Stimulated activated CD4-positive, alpha-beta T cell treated with anti-CD3 and anti-CD28 coated beads, Interleukin-1b, Interleukin-23, amount 100 ng/mL, for 1 hour (primary cell): ENCODE measurements at regions not wholly inside any gene's neighbourhood (a gene's known extent, or its start where the extent isn't known, plus 50 kb on each side); places are given as distances from the start of the nearest gene placed in this dataset.
"Not testable (repeated sequence)": the region's sequence is repeated elsewhere in the genome, so short reads cannot be mapped to it uniquely, and the experiment has no call there.

ENCODE experiments used
- DNase-seq, 2 donors: peaks; one replicate each; pipeline ENCODE4 v3.0.0-alpha.2; 2020; ENCODE audit warnings: low read depth in 2 of 2

DNA sequence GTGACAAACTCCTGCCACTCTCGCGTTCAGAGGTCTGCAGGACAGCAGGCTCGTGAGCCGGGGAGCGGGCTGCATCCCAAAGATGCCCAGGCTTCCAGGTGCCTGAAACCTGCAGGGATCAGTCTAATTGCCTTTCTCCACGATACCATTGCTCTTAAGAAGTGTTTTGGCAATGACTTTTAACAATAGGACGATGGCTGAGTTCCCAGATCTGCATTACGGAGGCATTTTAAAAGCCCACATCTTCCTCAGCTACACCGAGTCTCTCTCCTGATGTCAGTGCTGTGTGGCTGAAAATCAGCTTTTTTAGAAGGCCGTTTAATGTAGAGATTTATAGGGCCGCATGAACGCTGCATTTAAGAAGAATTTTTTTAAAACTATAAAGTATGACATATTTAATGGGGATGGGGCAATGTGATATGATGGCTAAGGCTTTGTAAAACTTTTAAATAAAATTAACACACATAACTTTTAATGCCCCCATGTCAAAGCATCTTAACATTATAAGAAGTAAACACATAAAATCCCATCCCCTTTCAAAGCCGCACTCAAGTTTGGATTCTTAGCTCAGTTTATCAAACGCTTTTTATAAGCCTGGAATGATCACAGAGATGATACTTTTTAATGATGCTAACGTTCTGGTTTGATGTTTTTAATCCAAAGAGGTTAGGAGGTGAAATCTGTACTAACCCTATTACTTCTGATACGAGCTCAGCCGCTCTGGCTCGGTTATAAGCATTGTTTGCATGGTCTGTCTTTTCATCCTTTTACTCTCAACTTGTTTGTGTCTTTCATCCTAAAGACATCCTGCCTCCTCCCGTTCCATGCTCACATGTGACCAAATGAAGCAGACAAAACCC, 386.0 kb downstream of the SMOC2 start:
- DNase-seq: no peak

DNA sequence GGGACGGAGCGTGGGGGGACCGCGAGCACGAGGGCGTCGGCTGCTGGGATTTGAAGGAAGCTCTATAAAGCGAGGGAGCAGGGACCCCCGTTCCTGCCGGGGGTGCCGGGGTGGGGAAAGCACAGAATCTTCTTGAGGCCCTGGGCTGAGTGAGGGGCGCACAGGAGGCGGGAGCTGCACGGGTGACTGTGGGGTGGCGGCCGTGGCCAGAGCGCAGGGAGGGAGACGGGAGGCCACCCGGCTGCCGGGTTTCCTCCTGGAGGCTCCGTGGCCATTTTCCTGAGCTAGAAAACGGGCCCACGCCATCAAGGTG, 385.1 kb downstream of the SMOC2 start:
- no peak for DNase-seq

DNA sequence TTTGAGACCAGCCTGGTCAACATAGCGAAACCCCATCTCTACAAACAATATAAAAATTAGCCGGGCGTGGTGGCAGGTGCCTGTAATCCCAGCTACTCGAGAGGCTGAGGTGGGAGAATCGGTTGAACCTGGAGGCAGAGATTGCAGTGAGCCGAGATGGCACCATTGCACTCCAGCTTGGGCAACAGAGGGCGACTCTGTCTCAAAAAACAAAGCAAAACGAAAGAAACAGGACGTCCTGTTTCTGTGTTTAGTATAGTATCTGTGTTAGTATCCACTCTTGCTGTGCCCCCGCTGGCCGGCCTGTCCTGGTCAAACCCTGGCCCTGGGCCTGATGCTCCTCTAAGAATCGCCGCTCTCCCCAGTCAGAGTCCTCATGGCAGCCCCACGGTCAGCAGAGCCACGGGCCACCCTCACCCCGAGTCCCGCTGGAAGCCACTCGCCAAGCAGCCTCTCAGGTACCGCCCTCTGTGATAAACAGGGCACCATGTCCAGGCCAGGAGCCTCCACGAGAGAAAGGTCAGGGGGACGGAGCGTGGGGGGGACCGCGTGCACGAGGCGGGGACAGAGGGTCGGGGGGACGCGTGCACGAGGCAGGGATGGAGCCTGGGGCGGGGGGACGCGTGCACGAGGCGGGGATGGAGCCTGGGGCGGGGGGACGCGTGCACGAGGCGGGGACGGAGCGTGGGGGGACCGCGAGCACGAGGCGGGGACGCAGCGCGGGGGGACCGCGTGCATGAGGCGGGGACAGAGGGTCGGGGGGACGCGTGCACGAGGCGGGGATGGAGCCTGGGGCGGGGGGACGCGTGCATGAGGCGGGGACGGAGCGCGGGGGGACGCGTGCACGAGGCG, 384.5 kb downstream of the SMOC2 start:
- no peak for DNase-seq

DNA sequence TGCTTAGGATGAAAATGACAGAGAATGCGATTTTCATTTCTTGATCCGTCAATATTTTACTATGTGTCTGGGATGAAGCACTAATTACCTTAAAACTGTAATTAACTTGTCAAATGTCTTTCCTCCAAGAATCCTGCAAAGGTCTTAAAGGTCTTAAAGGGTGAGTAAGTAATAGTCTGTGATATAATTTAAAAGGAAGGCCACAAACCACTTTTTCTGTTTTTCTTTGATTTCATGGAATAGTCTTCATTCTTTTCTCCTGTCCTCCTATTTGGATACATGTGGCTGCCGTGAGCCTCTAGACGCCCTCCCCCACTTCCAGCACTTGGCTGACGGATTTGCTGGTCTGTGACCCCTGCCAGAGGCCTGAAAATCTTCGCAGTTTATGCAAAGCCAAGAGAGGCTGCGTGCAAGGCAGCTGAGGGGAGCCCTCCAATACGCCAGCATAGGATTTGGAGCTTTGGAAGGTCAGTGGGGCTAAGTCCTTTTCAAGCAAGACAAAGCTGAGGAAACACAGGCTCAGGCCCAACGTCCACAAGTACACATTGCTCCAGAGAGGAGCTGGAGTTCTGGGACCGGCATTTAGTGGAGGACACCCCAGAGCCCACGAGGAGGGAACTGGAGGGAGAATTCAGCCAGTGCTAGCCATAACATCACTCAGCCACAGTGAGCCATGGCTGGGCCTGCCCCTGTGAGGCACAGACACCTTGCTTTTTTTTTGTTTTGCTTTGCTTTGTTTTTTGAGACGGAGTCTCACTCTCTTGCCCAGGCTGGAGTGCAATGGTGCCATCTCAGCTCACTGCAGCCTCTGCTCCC, 382.6 kb downstream of the SMOC2 start:
- DNase-seq: no peak

DNA sequence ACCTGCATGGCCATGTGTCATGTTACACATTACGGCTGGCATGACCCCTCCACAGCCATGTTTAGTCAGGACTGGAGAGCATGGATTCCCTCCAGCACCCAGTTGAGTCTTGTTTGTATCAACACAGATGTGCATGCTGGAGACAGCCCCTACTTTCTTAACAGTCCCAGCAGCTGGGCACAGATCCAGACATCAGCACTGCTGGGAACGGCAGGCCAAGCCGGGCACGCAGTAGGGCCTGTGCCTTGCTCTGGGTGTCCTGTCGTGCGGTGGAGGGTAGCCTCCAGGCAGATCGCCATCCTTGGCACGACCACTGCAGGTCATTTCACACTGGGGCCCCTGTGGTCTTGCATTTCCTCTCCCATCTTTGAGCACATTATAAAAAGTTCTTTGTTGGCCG, 381.4 kb downstream of the SMOC2 start:
- DNase-seq: no peak

DNA sequence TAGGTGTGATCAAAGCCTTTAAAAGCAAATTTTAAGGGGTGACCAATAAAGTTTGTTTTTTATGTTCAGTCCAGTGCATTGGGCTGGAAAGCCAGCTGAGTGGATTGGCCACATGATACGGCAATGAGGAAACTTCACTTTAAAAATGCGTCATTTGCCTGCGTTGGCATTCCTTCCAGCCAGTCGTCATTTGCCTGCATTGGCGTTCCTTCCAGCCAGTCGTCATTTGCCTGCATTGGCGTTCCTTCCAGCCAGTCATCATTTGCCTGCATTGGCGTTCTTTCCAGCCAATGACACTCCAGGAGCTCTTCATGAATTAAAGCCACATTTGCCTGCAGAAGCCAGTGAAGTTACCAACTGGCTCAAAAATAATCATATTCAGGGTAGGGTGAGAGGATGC, 378.6 kb downstream of the SMOC2 start:
- DNase-seq: no peak

DNA sequence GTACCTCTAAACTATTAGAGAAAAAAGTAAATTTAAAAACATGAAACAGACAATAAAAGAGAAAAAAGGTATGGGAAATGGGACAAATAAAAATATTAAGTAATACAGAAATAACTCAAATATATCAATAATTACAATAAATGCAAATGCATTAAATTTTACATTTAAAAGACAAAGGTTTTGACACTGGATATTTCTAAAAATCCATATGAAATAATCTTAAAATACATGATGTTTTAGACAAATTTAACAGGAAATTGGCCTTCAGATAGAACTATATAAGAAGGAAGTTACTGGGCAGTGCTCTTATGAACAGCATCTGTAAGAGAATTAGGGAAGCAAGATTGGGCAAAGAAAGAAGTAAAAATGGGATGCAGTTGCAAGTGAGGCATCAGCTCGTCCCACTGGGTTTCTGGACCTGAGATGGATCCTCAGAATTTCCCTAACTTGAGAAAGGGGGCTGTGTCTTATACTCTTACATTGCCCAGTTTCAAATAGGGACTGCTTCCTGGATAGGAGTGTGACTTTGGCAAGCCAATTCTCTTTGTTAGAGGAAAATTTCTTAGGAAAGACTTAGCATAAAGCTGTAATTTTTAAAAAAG, 376.7 kb downstream of the SMOC2 start:
- no peak for DNase-seq

DNA sequence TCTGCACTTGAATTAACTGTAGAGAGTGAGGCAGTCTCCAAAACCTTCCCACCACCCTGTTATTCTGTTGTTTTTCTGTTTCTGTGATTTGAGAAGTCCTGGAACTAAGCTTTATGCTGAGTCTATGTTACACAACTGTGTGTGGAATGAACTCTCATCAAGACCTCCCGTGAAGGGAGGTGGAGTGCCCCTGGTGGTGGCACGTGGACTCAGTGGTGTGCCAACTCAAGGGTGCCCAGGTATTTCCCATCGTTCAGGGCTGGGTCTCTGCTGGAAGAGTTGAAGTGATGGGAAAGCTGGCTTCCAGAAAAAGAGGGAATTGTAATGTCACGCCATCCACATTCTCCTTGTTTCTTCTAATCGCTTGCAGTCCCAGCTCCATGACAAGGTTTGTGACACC, 374.2 kb downstream of the SMOC2 start:
- DNase-seq: no peak

DNA sequence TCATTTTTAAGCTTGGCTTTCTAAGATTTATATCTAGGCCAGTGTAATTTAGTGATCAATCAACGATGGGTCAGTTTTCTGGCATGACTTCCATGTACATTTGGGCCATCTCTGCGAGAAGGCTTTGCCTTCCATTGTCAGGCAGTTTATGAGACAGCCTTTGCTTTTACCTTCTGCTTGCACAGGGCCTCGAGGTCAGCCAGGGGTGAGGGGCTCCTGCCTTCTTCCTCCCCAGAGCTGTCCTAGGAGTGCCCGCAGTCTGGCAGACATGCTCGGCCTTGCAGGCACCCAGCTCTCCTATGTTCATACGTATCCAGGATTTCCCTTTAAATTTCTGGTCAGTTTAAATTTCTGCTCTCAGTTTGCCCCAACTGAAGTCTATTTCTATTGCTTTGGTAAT, 367.2 kb downstream of the SMOC2 start:
- no peak for DNase-seq

DNA sequence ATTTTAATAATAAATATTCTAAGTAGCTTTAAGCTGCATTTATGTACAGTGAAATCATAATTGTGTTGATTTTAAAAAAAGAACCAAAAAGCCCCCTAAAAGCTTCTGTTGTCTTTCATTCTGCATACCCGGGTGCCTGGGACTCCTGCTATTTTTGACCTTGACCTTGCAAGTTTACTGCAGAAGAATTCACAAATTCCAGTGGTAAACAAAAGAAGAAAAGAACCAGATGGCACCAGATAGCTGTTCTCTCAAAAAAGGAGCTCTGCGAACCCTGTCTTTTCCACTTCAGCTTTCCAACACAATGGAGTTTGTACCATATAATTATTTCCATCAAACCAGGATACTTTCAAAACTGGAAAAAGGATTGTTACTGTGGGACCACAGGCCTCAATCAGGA, 363.3 kb downstream of the SMOC2 start:
- no peak for DNase-seq

DNA sequence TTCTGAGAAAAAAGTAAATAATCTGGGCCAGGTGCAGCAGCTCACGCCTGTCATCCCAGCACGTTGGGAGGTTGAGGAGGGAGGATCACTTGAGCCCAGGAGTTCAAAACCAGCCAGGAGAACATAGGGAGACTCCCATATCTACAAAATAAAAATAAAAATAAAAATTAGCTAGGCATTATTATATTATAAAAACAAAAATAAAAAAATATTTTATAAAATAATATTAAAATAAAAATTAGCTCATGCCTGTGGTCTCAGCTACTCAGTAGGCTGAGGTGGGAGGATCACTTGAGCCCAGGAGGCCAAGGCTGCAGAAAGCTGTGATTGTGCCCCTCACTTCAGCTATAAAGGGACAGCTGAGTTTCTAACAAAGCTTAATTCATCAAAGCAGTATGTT, 362.9 kb downstream of the SMOC2 start:
- no peak for DNase-seq

DNA sequence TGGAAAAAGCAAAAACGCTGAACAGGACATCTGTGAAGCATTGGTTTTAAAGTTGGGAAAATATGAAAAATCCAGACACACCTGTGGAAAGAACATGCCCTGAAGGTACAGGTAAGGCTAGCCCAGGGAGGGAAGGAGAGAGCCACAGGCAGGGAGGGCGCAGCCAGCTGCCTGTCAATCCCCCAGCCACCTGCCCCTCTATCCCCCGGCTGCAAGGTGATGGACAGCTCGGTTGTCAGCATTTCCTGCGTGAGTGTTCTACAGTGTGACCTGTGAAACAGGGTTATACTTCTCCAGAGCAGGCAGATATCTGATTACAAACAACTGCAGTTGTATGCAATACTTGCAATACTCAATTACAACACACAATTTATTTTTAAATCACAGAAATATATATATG, 358.1 kb downstream of the SMOC2 start:
- DNase-seq: no peak

DNA sequence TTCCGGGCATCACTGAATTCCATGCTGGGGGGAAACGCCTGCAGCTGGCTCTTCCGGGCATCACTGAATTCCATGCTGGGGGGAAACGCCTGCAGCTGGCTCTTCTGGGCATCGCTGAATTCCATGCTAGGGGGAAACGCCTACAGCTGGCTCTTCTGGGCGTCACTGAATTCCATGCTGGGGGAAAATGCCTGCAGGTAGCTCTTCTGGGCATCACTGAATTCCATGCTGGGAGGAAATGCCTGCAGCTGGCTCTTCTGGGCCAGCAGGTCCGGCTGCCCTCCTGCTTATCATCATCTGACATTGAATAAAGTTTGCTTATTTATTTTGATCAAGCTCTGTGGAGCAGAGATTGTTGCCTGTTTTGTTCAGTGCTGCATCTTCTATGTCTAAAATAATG, 355.1 kb downstream of the SMOC2 start:
- DNase-seq: no peak

DNA sequence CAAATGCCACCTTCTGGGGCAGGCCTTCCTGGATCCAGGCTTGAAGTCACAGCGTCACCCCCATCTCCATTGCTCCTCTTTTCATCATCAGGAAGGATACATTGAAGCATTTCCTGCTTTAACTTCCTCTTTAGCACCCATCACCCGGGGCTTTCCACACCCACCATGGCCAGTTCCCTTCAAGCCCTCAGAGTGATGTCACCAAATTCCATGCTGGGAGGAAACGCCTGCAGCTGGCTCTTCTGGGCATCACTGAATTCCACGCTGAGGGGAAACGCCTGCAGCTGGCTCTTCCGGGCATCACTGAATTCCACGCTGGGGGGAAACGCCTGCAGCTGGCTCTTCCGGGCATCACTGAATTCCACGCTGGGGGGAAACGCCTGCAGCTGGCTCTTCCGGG, 354.6 kb downstream of the SMOC2 start:
- DNase-seq: not testable (repeated sequence)

DNA sequence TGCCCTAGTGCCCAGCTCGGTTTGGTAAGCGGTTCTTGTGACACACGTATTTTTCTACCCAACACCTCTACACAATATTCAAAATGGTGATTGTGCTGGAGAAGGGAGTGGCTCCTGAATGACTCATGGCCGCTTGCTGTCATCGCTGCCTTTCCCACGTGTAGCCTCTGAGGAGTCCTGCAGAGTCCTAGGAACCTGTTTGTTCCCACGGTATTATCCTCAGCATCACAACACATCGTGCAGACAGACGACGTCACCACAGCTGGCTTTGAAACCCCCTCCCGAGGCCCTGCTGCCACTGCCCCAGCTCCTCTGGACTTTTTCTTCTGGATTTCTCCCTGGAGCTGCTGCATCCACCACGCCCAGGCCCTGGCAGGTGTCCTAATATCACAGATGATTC, 353.5 kb downstream of the SMOC2 start:
- no peak for DNase-seq

DNA sequence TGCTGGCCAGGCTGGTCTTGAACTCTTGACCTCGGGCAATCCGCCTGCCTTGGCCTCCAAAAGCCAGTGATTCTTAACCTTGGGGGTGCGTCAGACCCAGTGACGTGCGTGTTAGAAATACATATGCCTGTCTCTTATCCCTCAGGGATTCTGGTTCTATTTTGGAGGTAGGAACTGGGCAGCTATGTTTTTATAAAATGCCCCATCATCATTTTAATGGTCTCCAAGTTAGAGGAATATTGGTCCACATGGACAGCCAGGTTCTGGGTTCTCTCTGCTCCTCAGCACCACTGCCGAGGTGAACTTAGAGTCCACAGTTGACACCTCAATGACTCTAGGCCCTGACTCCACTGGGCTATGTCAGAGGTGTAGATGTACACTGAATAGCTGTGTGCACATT, 352.7 kb downstream of the SMOC2 start:
- no peak for DNase-seq

DNA sequence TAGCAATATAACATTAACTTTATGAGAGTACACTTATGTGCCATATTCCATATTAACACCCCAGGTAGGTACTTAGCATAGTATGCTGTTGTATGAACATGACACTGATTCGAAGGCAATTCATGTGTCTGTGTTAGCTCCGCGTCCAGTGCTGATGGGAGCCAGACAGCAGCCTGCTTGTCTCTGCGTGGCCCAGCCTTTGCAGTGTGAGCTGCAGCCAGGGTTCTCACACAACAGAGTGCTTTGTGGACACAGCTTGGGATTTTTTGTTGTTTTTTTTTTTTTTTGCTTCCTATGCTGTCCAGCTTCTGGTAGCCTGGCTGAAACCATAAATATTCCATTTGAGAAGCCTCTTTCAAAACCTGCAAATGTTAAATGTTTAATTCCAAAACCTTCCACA, 350.9 kb downstream of the SMOC2 start:
- DNase-seq: no peak

DNA sequence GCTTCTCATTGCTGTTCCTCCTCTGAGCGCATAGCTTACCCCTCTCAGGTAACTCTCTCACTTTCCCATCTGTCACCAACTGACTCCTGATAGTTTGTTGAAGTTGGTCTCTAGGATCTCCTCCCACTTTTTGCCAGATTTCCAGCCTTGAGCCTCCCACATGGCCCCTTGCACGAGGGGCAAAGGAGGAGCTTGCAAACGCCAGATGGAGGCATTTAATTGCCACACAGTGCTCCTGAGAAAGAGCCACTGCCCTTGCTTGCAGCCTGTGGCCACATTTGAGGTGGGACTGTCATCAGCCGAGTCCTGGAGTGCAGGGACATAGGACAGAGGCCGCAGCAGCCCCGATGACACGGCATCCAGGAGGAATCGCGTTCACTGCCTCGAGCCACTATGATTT, 348.7 kb downstream of the SMOC2 start:
- DNase-seq: no peak

DNA sequence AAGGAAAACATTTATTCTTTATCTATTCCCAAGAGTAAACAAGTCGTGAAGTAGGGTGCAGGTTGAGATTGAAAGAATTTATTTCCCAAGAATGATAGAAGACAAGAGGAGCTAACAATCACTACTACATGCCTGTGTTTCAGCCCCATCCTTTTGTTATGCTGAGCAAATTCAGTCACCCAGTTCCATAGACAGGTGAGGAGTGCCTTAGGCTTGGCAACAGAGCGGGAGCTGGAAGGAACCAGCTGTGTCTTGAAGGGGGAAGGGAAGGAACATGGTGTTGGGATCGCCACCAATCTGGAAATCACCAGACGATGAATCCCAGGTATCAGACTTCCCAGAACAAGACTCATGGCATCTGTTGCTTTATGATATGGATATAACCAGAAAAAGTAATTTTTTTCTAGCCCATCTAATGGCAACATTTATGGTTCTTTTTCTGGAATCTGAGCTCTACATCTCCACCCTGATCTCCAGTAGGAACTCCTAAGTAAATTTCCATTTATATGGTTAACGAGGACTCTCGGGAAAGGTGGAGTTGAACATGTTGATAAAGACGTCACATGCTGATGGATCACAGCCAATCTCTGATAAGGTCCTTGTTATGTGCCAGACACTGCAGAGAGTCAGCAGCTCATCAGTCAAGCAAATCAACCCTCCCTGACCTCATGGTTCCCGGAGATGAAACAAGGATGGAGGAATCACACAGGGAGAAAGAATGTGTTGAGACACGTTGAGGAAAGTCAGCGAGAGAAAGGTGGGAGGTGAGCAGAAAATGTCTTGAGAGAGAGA, 344.9 kb downstream of the SMOC2 start:
- no peak for DNase-seq

DNA sequence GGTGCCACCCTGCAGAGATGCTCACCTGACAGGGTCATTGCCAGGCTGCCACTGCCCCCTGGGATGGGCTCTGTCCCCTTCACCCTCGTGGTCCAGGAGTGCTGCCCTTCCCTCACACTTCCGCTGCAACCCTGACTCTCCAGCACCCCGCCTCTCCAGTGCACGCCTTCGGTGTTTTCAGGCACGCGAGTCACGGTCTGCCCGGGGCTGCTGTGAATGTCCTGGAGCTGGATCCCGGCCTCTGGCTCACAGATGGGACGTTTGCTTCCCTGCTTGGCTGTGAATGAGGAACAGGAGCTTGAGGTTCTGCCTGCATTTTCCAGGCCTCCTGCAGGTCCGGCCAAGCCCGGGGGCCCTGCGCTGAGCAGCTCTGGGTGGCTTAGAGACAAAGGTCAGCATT, 343.4 kb downstream of the SMOC2 start:
- no peak for DNase-seq

DNA sequence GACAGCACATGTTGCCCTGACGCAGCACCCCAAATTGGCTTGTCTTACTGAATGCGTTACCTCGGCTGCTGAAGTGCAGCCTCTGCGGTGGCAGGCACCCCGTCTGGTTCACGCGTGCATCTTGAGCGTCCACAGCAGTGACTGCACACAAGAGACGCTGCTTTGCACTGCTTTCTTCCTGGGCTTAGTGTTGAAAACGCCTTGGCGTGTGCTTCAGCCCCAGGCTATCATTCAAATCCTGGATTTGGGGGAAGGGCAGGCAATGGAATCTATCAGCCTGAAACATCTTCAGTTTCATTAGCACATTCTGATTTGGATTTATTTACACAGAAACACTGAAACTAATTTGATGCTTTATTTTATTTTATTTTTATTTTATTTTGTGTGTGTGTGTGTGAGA, 342.7 kb downstream of the SMOC2 start:
- no peak for DNase-seq
